HG03457 (cell line): ENCODE measurements at regions not wholly inside any gene's neighbourhood (a gene's known extent, or its start where the extent isn't known, plus 50 kb on each side); places are given as distances from the start of the nearest gene placed in this dataset.

Source experiments
- ATAC-seq: cut with Tn5 transposase; IDR thresholded peaks from one replicate; pipeline ENCODE4 v1.9.1; 2021; ENCODE audit warnings: moderate number of reproducible peaks; ENCODE audit not compliant: unreplicated experiment

- no peak for ATAC-seq
Measured at GRCh38 chr13:73284081-73284874, 225.5 kb downstream of the KLF5 start.

- ATAC-seq = no peak
Measured at GRCh38 chr13:73283636-73284035, 224.8 kb downstream of the KLF5 start.

GRCh38 chr13:73281746-73282145 is 222.9 kb downstream of the KLF5 start:
- no peak for ATAC-seq

GRCh38 chr13:73278186-73278585 is 219.4 kb downstream of the KLF5 start:
- ATAC-seq = no peak

- no peak for ATAC-seq
Measured at GRCh38 chr13:73275163-73275562, 216.4 kb downstream of the KLF5 start.

- ATAC-seq = no peak
Measured at GRCh38 chr13:73274147-73274546, 215.3 kb downstream of the KLF5 start.

- ATAC-seq = no peak
Measured at GRCh38 chr13:73273745-73274144, 214.9 kb downstream of the KLF5 start.

GRCh38 chr13:73273276-73273675 is 214.5 kb downstream of the KLF5 start:
- no peak for ATAC-seq

GRCh38 chr13:73272831-73273230 is 214.0 kb downstream of the KLF5 start:
- no peak for ATAC-seq

- ATAC-seq = no peak
Measured at GRCh38 chr13:73268306-73268705, 209.5 kb downstream of the KLF5 start.

- no peak for ATAC-seq
Measured at GRCh38 chr13:73266640-73267180, 207.9 kb downstream of the KLF5 start.

- ATAC-seq = no peak
Measured at GRCh38 chr13:73262862-73263627, 204.2 kb downstream of the KLF5 start.

GRCh38 chr13:73261739-73262216 is 203.0 kb downstream of the KLF5 start:
- ATAC-seq = no peak

- ATAC-seq = no peak
Measured at GRCh38 chr13:73259061-73260017, 200.5 kb downstream of the KLF5 start.

- ATAC-seq = no peak
Measured at GRCh38 chr13:73258406-73258805, 199.6 kb downstream of the KLF5 start.

- ATAC-seq = no peak
Measured at GRCh38 chr13:73254827-73255226, 196.0 kb downstream of the KLF5 start.

- no peak for ATAC-seq
Measured at GRCh38 chr13:73251626-73252265, 192.9 kb downstream of the KLF5 start.

- ATAC-seq = no peak
Measured at GRCh38 chr13:73250061-73250460, 191.3 kb downstream of the KLF5 start.

GRCh38 chr13:73248711-73249580 is 190.1 kb downstream of the KLF5 start:
- ATAC-seq = no peak
